ENCODE measurements at regions not wholly inside any gene's neighbourhood (a gene's known extent, or its start where the extent isn't known, plus 50 kb on each side); places are given as distances from the start of the nearest gene placed in this dataset.

DNA sequence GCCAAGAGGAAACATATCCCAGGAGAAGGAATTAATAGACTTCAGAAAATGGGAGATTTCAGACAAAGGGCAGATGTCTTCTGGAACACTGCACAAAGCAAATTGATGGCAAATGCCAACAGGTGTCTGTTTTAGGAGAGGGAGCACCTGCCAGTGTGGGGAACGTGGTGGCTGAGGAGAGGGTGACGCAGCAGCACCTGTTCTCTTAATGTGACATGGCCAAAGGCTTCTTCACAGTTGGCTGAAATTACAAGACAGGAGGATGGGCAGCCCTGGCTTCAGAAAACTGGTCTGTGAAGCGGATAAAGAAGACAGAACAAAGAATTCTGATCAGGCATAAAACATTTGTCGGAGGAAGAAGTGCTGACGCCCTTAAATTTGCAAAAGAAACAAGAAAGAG lies 178.7 kb upstream of the RUNX1 start:
- no peak for TF ChIP-seq EZH2phosphoT487 (IDR thresholded peaks at IDR 0.05; ENCODE audit: borderline replicate concordance, low read depth, low read length)
- TF ChIP-seq, protein P1, sequence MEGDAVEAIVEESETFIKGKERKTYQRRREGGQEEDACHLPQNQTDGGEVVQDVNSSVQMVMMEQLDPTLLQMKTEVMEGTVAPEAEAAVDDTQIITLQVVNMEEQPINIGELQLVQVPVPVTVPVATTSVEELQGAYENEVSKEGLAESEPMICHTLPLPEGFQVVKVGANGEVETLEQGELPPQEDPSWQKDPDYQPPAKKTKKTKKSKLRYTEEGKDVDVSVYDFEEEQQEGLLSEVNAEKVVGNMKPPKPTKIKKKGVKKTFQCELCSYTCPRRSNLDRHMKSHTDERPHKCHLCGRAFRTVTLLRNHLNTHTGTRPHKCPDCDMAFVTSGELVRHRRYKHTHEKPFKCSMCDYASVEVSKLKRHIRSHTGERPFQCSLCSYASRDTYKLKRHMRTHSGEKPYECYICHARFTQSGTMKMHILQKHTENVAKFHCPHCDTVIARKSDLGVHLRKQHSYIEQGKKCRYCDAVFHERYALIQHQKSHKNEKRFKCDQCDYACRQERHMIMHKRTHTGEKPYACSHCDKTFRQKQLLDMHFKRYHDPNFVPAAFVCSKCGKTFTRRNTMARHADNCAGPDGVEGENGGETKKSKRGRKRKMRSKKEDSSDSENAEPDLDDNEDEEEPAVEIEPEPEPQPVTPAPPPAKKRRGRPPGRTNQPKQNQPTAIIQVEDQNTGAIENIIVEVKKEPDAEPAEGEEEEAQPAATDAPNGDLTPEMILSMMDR (conservative IDR thresholded peaks at IDR 0.05; ENCODE audit: low read length): no peak
- ChIA-PET CTCF (ENCODE audit: unreplicated experiment) (no interaction called here), POLR2A (interaction anchor here (1.4 kb wide), 1 partner anchor 22 kb away, joined by 7 read pairs; no protein-coding TSS in a partner anchor)
- BruUV-seq (replicated peaks): no TSS peak
- H3K27ac ChIP-seq (ENCODE audit: low read depth, low read length, poor library complexity, severe bottlenecking): peak overlapping the region; percentile 98
- peak overlapping the region; percentile 59 for H3K4me3 ChIP-seq (ENCODE audit: low read depth, low read length, poor library complexity, severe bottlenecking)
- H3K9me3 ChIP-seq (ENCODE audit: low read length): no peaks in the 10 kb centered on the region; the same call in 1 of the 2 replicates
- peaks cover 82% of the 10 kb centered on the region for H3K4me1 ChIP-seq (ENCODE audit: insufficient read depth, low read length, poor library complexity, severe bottlenecking)
- peak; percentile 95 for DNase-seq (ENCODE audit: low spot score)
- H4K20me1 ChIP-seq (ENCODE audit: insufficient read depth, low read length): no peaks in the 10 kb centered on the region
- H3K4me2 ChIP-seq (ENCODE audit: low read length): peak overlapping the region; percentile 90
- no peaks in the 10 kb centered on the region for H3K79me2 ChIP-seq (ENCODE audit: insufficient read depth, low read depth, low read length)
- intact Hi-C loops (cut with micrococcal nuclease; ENCODE audit: unreplicated experiment): loop anchor here (1.0 to 5.0 kb wide), 7 partner anchors 21 to 480 kb away; no protein-coding TSS in a partner anchor
- H3K9me2 ChIP-seq (ENCODE audit: insufficient read depth, low read length): no peaks in the 10 kb centered on the region
- H2AFZ ChIP-seq (ENCODE audit: low read length): no peak overlapping the region
- H3K36me3 ChIP-seq (ENCODE audit: insufficient read depth, low read length): no peaks in the 10 kb centered on the region

DNA sequence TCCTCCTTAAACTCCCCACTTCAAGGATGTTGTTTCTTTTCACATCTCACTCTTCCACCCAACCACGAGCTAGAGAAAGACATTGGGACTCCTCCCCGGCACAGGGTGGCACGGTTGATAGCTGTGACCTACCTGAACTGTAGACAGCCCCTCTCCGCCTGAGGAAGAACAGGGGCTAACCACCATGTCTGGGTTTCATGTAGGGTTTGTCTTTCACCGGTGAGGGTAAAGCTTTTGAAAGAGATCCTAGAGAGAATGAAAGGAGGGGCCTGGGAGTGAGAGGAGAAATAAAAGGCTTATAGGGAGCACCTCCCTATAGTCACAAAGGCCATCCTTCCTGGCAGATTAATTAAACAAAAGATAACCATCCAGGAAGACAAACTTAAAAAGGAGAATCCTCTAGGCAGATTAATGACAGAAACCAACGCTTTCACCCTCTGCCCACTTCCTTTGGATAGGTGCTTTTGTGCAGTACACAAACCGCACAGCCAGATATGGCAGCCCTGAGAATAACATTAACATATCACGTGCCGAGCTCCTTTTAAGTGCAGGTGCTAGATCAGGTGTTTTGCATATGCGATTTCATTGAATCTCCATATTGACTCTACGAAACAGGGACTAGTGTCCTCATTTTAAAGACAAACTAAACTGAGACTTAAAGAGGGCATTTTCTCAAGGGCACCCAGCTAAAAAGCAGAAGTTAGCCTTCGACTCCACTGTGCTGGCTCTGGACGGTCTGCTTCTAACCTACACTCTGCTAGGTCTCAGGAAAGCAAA lies 178.1 kb upstream of the RUNX1 start:
- H3K4me2 ChIP-seq (ENCODE audit: low read length): peak overlapping the region; percentile 90
- TF ChIP-seq EZH2phosphoT487 (IDR thresholded peaks at IDR 0.05; ENCODE audit: borderline replicate concordance, low read depth, low read length): no peak
- peak; percentile 98 for DNase-seq (ENCODE audit: low spot score)
- H3K79me2 ChIP-seq (ENCODE audit: insufficient read depth, low read depth, low read length): no peaks in the 10 kb centered on the region
- no peaks in the 10 kb centered on the region for H3K9me2 ChIP-seq (ENCODE audit: insufficient read depth, low read length)
- ChIA-PET CTCF (ENCODE audit: unreplicated experiment) (no interaction called here), POLR2A (interaction anchor here (0.9 to 1.5 kb wide), 4 partner anchors 19 to 79 kb away, joined by 3 to 7 read pairs (median 4); no protein-coding TSS in a partner anchor)
- H3K36me3 ChIP-seq (ENCODE audit: insufficient read depth, low read length): no peaks in the 10 kb centered on the region
- no peaks in the 10 kb centered on the region for H4K20me1 ChIP-seq (ENCODE audit: insufficient read depth, low read length)
- H3K4me3 ChIP-seq (ENCODE audit: low read depth, low read length, poor library complexity, severe bottlenecking): peak overlapping the region; percentile 59
- TSS peak; percentile 91 for BruUV-seq (replicated peaks)
- peaks cover 86% of the 10 kb centered on the region for H3K4me1 ChIP-seq (ENCODE audit: insufficient read depth, low read length, poor library complexity, severe bottlenecking)
- intact Hi-C loops (cut with micrococcal nuclease; ENCODE audit: unreplicated experiment): loop anchor here (1.0 to 5.0 kb wide), 7 partner anchors 21 to 480 kb away; no protein-coding TSS in a partner anchor
- peak overlapping the region; percentile 15; the same call in 1 of the 2 replicates for H2AFZ ChIP-seq (ENCODE audit: low read length)
- peak overlapping the region; percentile 98 for H3K27ac ChIP-seq (ENCODE audit: low read depth, low read length, poor library complexity, severe bottlenecking)
- H3K9me3 ChIP-seq (ENCODE audit: low read length): no peaks in the 10 kb centered on the region; the same call in 1 of the 2 replicates

DNA sequence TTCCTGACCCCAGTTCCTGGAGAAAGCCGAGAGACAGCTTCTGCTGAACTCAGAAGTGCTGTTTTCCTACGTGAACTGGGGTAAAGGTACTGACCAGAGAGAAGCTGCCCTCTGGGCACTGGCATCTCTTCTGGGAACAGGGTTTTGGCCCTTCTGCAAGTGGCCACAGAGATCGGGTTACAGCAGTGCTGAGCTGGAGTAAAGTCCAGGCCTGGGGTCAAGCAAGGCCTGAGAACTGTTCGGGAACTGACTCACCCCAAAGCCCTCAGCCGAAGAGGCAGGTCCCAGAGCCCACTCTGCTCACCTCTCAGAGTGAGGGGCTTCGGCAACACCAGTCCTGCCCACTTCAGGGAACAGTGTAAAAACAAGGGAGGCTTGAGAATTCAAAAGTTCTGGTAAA lies 177.2 kb upstream of the RUNX1 start:
- intact Hi-C loops (cut with micrococcal nuclease; ENCODE audit: unreplicated experiment): loop anchor here (2.0 to 5.0 kb wide), 3 partner anchors 174 to 479 kb away; no protein-coding TSS in a partner anchor
- POLR2A ChIA-PET: interaction anchor here (0.9 to 1.5 kb wide), 5 partner anchors 18 to 78 kb away, joined by 3 to 7 read pairs (median 3); no protein-coding TSS in a partner anchor
- H3K9me2 ChIP-seq (ENCODE audit: insufficient read depth, low read length): no peaks in the 10 kb centered on the region
- peak overlapping the region; percentile 98 for H3K27ac ChIP-seq (ENCODE audit: low read depth, low read length, poor library complexity, severe bottlenecking)
- no peaks in the 10 kb centered on the region; the same call in 1 of the 2 replicates for H3K9me3 ChIP-seq (ENCODE audit: low read length)
- peak overlapping the region; percentile 90 for H3K4me2 ChIP-seq (ENCODE audit: low read length)
- no peaks in the 10 kb centered on the region for H3K79me2 ChIP-seq (ENCODE audit: insufficient read depth, low read depth, low read length)
- no peak for DNase-seq (ENCODE audit: low spot score)
- H3K4me1 ChIP-seq (ENCODE audit: insufficient read depth, low read length, poor library complexity, severe bottlenecking): peaks cover 83% of the 10 kb centered on the region
- CTCF ChIA-PET (ENCODE audit: unreplicated experiment): no interaction called here
- H2AFZ ChIP-seq (ENCODE audit: low read length): peak overlapping the region; percentile 15; the same call in 1 of the 2 replicates
- H3K4me3 ChIP-seq (ENCODE audit: low read depth, low read length, poor library complexity, severe bottlenecking): peak overlapping the region; percentile 59
- TF ChIP-seq, protein P1 (conservative IDR thresholded peaks at IDR 0.05; ENCODE audit: low read length): no peak
- no peak for TF ChIP-seq EZH2phosphoT487 (IDR thresholded peaks at IDR 0.05; ENCODE audit: borderline replicate concordance, low read depth, low read length)
- BruUV-seq (replicated peaks): no TSS peak
- H3K36me3 ChIP-seq (ENCODE audit: insufficient read depth, low read length): no peaks in the 10 kb centered on the region; the same call in 1 of the 2 replicates
- H4K20me1 ChIP-seq (ENCODE audit: insufficient read depth, low read length): no peaks in the 10 kb centered on the region

Data from OCI-LY7 (cell line).